ENCODE measurements at regions not wholly inside any gene's neighbourhood (a gene's known extent, or its start where the extent isn't known, plus 50 kb on each side); places are given as distances from the start of the nearest gene placed in this dataset.

DNA sequence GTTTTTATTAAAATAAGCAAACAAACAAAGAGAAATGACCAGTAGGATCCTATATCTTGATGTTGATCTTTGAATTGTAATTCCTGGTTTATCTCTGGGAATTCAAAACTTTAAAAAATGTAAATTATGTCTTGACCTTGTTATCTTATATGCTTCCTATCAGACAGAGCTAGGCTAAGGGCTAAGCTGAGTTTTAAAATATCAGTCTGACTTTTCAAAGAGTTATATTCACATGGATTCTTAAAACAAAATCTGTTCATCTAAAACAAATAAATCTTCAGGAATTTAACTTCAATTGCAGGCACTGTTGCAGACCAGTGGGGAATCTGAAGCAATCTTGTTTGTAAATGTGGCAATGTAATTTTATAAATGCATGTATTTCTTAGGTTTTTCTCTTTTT lies 1144.1 kb downstream of the LRFN5 start:
- no peak overlapping the region for H3K4me3 ChIP-seq (ENCODE audit: low read depth, low read length)
- no peak for DNase-seq (ENCODE audit: low read depth, low spot score)
- ChIA-PET CTCF (no interaction called here), POLR2A (no interaction called here)
- TF ChIP-seq, protein P1, sequence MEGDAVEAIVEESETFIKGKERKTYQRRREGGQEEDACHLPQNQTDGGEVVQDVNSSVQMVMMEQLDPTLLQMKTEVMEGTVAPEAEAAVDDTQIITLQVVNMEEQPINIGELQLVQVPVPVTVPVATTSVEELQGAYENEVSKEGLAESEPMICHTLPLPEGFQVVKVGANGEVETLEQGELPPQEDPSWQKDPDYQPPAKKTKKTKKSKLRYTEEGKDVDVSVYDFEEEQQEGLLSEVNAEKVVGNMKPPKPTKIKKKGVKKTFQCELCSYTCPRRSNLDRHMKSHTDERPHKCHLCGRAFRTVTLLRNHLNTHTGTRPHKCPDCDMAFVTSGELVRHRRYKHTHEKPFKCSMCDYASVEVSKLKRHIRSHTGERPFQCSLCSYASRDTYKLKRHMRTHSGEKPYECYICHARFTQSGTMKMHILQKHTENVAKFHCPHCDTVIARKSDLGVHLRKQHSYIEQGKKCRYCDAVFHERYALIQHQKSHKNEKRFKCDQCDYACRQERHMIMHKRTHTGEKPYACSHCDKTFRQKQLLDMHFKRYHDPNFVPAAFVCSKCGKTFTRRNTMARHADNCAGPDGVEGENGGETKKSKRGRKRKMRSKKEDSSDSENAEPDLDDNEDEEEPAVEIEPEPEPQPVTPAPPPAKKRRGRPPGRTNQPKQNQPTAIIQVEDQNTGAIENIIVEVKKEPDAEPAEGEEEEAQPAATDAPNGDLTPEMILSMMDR (IDR thresholded peaks at IDR 0.05; ENCODE audit: insufficient read depth, low read length, missing control alignments), result no peak

DNA sequence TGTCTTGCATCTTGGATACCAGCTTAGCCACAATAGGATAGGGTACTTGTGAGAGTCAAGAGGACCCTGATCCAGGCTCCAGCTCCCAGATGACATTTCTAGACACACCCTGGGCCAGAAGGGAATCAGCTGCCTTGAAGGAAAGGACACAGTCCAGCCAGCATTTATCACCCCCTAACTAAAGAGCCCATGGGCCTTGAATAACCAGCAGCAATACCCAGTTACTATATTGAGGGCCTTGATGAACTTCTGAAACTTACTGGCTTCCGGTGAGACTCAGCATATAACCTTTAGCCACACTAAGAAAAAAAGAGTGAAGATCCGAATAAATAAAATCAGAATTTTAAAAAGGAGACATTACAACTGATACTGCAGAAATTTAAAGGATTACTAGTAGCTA lies 1135.4 kb downstream of the LRFN5 start:
- ChIA-PET CTCF (no interaction called here), POLR2A (no interaction called here)
- TF ChIP-seq, protein P1 (IDR thresholded peaks at IDR 0.05; ENCODE audit: insufficient read depth, low read length, missing control alignments), result no peak
- no peak for DNase-seq (ENCODE audit: low read depth, low spot score)
- no peak overlapping the region for H3K4me3 ChIP-seq (ENCODE audit: low read depth, low read length)

DNA sequence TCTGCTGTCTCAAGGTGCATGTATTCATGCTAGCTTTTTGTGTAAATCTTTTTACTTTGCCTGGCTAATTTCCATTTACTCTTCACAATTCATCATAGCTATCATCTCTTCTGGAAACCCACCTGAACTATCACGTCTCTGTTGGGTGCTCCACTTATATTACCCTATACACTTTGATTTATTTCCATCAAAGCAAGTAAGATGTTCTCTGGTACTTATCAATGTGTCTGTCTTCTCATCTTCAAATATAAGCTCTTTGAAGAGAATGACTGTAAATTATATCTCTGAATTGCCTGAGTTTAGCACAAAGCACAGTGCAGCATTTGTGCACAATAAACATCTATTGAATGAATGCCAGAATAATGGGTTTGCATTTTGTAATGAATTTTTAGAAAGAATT lies 1129.7 kb downstream of the LRFN5 start:
- DNase-seq (ENCODE audit: low read depth, low spot score), result no peak
- no peak overlapping the region for H3K4me3 ChIP-seq (ENCODE audit: low read depth, low read length)
- POLR2A ChIA-PET, result no interaction called here
- CTCF ChIA-PET, result no interaction called here
- TF ChIP-seq, protein P1 (IDR thresholded peaks at IDR 0.05; ENCODE audit: insufficient read depth, low read length, missing control alignments), result no peak

DNA sequence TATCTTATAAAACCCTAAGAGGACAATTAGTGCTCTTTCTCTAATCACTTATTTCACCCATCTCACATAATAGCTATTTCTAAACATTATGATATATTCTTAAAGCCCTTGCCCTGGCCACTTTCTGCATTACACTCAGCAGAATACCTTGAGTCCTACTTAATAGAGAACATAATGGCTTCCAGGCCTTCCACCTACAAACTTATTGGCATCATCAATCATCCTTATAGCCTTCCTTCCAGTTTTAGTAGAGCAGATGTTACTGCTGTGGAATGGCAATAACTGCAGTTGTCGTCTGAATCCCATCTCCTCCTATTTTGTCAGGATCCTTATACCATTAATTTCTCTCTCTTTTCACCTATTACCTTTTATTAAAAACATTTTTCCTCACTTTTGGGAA lies 1127.4 kb downstream of the LRFN5 start:
- POLR2A ChIA-PET, result no interaction called here
- CTCF ChIA-PET, result no interaction called here
- TF ChIP-seq, protein P1 (IDR thresholded peaks at IDR 0.05; ENCODE audit: insufficient read depth, low read length, missing control alignments), result no peak

DNA sequence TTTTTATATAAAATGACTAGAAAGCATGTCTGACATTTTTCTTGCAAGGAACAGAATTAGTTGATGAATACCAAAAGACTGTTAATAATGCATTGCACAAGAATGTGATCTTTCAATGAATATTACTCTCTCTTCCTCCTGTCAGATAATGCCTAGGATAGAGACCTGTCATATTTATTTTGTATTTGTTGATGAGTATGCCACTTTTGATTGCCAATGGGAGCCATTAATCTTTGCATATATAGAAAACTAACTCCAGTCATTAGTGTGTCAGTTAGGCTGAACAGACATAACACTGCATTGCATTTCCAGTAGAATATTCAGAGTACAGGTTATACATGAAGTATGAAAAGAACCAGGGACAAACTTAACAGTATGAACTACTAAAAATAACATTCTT lies 1125.3 kb downstream of the LRFN5 start:
- CTCF ChIA-PET, result no interaction called here
- no peak for DNase-seq (ENCODE audit: low read depth, low spot score)
- H3K4me3 ChIP-seq (ENCODE audit: low read depth, low read length), result no peak overlapping the region
- POLR2A ChIA-PET, result no interaction called here
- TF ChIP-seq, protein P1 (IDR thresholded peaks at IDR 0.05; ENCODE audit: insufficient read depth, low read length, missing control alignments), result no peak

More for the DNA sequence above, 1127.4 kb downstream of the LRFN5 start:
- no peak for DNase-seq (ENCODE audit: low read depth, low spot score)
- no peak overlapping the region for H3K4me3 ChIP-seq (ENCODE audit: low read depth, low read length)

DNA sequence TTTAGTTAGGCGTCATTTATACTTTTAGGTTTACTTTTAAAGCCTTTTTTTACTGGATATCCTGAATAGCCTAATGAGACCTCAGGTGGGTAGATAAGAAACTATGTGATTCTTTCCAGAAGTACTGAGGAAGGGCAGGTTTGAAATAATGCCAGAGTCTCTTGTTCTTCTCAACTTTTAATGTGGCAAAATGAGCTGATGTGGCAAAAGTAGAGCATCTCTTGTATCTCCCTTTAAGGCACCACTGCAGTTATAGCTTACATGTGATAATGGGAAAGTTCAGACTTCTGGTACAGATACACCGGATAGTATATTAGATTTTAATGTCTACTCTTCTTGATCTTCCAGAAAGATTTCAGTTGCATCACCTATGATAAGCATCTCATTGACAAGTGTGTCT lies 1124.8 kb downstream of the LRFN5 start:
- CTCF ChIA-PET, result no interaction called here
- POLR2A ChIA-PET, result no interaction called here
- TF ChIP-seq, protein P1 (IDR thresholded peaks at IDR 0.05; ENCODE audit: insufficient read depth, low read length, missing control alignments), result no peak
- DNase-seq (ENCODE audit: low read depth, low spot score), result no peak
- no peak overlapping the region for H3K4me3 ChIP-seq (ENCODE audit: low read depth, low read length)
